Gastrocnemius medialis (tissue), 4 donors: ENCODE measurements at regions not wholly inside any gene's neighbourhood (a gene's known extent, or its start where the extent isn't known, plus 50 kb on each side); places are given as distances from the start of the nearest gene placed in this dataset.

Experiments used
- POLR2A ChIP-seq, 2 donors: fragments of 450-650 bp; IDR thresholded peaks; one replicate each; pipeline ENCODE4 v1.6.1; 2017; ENCODE audit warnings: antibody characterized with exemption in 2 of 2, mild to moderate bottlenecking in 2 of 2, moderate library complexity in 2 of 2
- TF ChIP-seq, protein P1 (sequence below), 5 experiments: fragments of 450-650 bp in 3 of 5; fragments of 200-600 bp in 2 of 5; sonication (generic) in 2 of 5; IDR thresholded peaks in 4 of 5; conservative IDR thresholded peaks in 1 of 5; 1 replicate in 4 of 5; 2 replicates in 1 of 5; pipeline ENCODE4 v1.5.1; 2016 to 2019; ENCODE audit warnings: antibody characterized with exemption in 5 of 5, mild to moderate bottlenecking in 3 of 5, moderate library complexity in 3 of 5

GRCh38 chr22:44601189-44601588 lies 100.8 kb upstream of the PRR5 start:
- TF ChIP-seq POLR2A (IDR thresholded peaks at IDR 0.05), result no peak
- TF ChIP-seq, protein P1, sequence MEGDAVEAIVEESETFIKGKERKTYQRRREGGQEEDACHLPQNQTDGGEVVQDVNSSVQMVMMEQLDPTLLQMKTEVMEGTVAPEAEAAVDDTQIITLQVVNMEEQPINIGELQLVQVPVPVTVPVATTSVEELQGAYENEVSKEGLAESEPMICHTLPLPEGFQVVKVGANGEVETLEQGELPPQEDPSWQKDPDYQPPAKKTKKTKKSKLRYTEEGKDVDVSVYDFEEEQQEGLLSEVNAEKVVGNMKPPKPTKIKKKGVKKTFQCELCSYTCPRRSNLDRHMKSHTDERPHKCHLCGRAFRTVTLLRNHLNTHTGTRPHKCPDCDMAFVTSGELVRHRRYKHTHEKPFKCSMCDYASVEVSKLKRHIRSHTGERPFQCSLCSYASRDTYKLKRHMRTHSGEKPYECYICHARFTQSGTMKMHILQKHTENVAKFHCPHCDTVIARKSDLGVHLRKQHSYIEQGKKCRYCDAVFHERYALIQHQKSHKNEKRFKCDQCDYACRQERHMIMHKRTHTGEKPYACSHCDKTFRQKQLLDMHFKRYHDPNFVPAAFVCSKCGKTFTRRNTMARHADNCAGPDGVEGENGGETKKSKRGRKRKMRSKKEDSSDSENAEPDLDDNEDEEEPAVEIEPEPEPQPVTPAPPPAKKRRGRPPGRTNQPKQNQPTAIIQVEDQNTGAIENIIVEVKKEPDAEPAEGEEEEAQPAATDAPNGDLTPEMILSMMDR (IDR thresholded peaks at IDR 0.05 in 4 of 5, conservative IDR thresholded peaks at IDR 0.05 in 1 of 5), result no peak
